GM19467 (cell line): ENCODE measurements at regions not wholly inside any gene's neighbourhood (a gene's known extent, or its start where the extent isn't known, plus 50 kb on each side); places are given as distances from the start of the nearest gene placed in this dataset.
"Not testable (repeated sequence)": the region's sequence is repeated elsewhere in the genome, so short reads cannot be mapped to it uniquely, and the experiment has no call there.

Experiments used
- ATAC-seq: cut with Tn5 transposase; IDR thresholded peaks from one replicate; pipeline ENCODE4 v1.9.1; 2021; ENCODE audit warnings: mild to moderate bottlenecking, moderate library complexity; ENCODE audit not compliant: unreplicated experiment

- ATAC-seq, result not testable (repeated sequence)
Measured at GRCh38 chr6:68160812-68161211, 474.3 kb upstream of the ADGRB3 start.

- no peak for ATAC-seq
Measured at GRCh38 chr6:68160348-68160747, 474.7 kb upstream of the ADGRB3 start.

GRCh38 chr6:68159433-68159832, 475.6 kb upstream of the ADGRB3 start:
- ATAC-seq, result no peak

- ATAC-seq, result peak; percentile 58
Measured at GRCh38 chr6:68158256-68158655, 476.8 kb upstream of the ADGRB3 start.

- ATAC-seq, result no peak
Measured at GRCh38 chr6:68144667-68145066, 490.4 kb upstream of the ADGRB3 start.

- ATAC-seq, result no peak
Measured at GRCh38 chr6:68141190-68141589, 493.9 kb upstream of the ADGRB3 start.

GRCh38 chr6:68139130-68139529, 496.0 kb upstream of the ADGRB3 start:
- no peak for ATAC-seq

GRCh38 chr6:68134796-68135195, 500.3 kb upstream of the ADGRB3 start:
- ATAC-seq, result no peak

- ATAC-seq, result no peak
Measured at GRCh38 chr6:68128211-68128610, 506.9 kb upstream of the ADGRB3 start.

GRCh38 chr6:68127074-68127473, 508.0 kb upstream of the ADGRB3 start:
- ATAC-seq, result no peak

- ATAC-seq, result no peak
Measured at GRCh38 chr6:68126089-68126749, 508.9 kb upstream of the ADGRB3 start.

- ATAC-seq, result not testable (repeated sequence)
Measured at GRCh38 chr6:68122975-68123374, 512.1 kb upstream of the ADGRB3 start.

GRCh38 chr6:68122032-68122431, 513.0 kb upstream of the ADGRB3 start:
- no peak for ATAC-seq

- not testable (repeated sequence) for ATAC-seq
Measured at GRCh38 chr6:68120954-68121353, 514.1 kb upstream of the ADGRB3 start.

GRCh38 chr6:68114463-68115047, 520.5 kb upstream of the ADGRB3 start:
- no peak for ATAC-seq

GRCh38 chr6:68108233-68108835, 526.7 kb upstream of the ADGRB3 start:
- ATAC-seq, result no peak

- no peak for ATAC-seq
Measured at GRCh38 chr6:68094070-68094469, 541.0 kb upstream of the ADGRB3 start.

- ATAC-seq, result peak; percentile 59
Measured at GRCh38 chr6:68087399-68088133, 547.5 kb upstream of the ADGRB3 start.

- ATAC-seq, result no peak
Measured at GRCh38 chr6:68086199-68086598, 548.9 kb upstream of the ADGRB3 start.

GRCh38 chr6:68085599-68085998, 549.5 kb upstream of the ADGRB3 start:
- not testable (repeated sequence) for ATAC-seq

GRCh38 chr6:68082086-68082485, 553.0 kb upstream of the ADGRB3 start:
- ATAC-seq, result no peak

GRCh38 chr6:68080074-68080473, 555.0 kb upstream of the ADGRB3 start:
- ATAC-seq, result no peak
